Stimulated activated CD4-positive, alpha-beta T cell treated with anti-CD3 and anti-CD28 coated beads, Interleukin-12 subunit alpha, Interleukin-12 subunit beta, amount 100 ng/mL, for 24 hours (primary cell): ENCODE measurements at regions not wholly inside any gene's neighbourhood (a gene's known extent, or its start where the extent isn't known, plus 50 kb on each side); places are given as distances from the start of the nearest gene placed in this dataset.
"Not testable (repeated sequence)": the region's sequence is repeated elsewhere in the genome, so short reads cannot be mapped to it uniquely, and the experiment has no call there.

Experiments used
- DNase-seq, 2 experiments: peaks; one replicate each; pipeline ENCODE4 v3.0.0-alpha.2; 2020; ENCODE audit warnings: low read depth in 2 of 2

DNA sequence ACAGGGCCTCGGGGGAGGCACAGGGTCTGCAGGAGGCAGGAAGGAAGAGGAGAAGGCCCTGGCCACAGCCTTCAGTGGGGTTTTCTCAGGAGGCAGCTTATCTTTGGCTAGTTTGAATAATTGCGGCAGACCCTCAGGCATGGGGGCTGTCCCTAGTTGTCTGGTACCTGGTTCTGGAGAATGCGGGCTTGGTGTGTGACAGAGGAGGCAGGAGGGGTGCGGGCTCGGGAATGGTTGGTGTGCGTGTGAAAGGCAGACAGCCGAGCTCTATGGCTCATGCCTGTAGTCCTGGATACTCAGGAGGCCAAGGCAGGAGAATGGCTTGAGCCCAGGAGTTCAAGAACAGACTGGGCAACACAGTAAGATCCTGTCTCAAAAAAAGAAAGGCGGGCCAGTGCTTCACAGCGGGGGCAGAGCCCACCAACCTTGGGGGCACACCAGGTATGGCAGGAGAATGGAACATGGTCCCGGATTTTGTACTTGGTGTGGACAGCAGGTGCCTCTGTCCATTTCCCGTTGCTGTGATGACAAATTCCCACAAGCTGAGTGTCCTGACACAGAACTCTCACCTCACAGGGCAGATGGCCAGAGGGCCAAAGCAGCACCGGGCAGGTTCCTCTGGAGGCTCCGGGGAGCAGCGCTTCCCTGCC lies 640.6 kb downstream of the TBC1D22A start:
- DNase-seq, result no peak

GRCh38 chr22:47401976-47402770 lies 639.7 kb downstream of the TBC1D22A start:
- DNase-seq, result no peak

DNA sequence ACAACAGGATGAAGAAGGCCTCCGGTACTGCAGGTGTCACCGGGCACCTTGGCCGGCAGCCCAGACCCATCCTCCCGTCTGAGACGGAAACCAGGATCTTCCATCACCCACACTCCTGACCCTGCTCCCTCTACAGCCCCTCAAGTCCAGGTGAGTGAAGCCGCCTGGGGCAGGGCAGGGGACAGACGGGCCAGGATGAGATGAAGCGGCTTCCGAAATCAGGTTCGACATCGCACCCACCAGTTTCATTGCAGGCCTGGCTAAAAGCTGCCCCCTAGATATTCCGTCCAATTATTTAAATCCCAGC lies 639.1 kb downstream of the TBC1D22A start:
- no peak for DNase-seq

- DNase-seq, result no peak
Observed at GRCh38 chr22:47400701-47401591, 638.5 kb downstream of the TBC1D22A start.

GRCh38 chr22:47400131-47400530 lies 637.7 kb downstream of the TBC1D22A start:
- not testable (repeated sequence) for DNase-seq

GRCh38 chr22:47398921-47399790 lies 636.7 kb downstream of the TBC1D22A start:
- DNase-seq, result no peak

DNA sequence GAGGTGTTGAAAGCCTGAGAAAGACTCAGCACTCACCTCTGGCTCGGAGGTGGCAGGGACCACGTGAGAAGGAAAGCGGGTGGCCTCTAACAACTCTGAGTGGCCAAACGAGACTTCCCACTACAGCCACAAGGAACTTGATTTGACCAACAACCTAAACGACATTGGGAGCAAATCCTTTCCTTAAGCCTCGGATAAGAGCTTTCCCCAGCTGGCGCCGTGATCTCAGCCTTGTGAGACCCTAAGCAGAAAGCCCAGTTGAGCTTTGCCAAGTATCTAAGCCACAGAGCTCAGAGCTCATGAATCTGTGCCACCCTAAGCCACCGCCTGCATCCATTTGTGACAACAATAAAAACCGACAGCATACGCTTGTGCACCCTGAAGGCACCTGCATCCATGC lies 636.0 kb downstream of the TBC1D22A start:
- DNase-seq, result no peak

- DNase-seq, result no peak
Observed at GRCh38 chr22:47397673-47398072, 635.2 kb downstream of the TBC1D22A start.

GRCh38 chr22:47396515-47396914 lies 634.1 kb downstream of the TBC1D22A start:
- DNase-seq, result no peak

DNA sequence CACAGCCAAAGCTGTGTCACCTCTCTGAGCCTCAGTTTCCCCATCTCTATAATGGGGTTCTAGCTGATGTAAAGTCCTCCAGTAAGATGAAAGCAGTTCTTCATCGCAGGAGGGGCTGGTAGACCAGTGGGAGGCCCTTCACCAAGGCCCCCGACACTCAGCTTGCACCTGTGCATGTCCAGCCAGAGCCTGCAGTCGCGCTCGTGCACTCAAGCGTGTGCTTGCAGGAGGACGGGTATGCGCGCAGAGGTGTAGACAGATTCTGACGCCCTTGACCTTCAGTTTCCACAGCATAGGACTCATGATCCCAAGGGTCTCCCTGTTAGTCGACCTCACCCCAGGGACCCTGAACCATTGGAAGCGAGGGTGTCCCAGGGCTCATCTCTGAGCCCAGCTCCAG lies 633.7 kb downstream of the TBC1D22A start:
- DNase-seq, result no peak

GRCh38 chr22:47395481-47395880 lies 633.0 kb downstream of the TBC1D22A start:
- DNase-seq, result no peak

DNA sequence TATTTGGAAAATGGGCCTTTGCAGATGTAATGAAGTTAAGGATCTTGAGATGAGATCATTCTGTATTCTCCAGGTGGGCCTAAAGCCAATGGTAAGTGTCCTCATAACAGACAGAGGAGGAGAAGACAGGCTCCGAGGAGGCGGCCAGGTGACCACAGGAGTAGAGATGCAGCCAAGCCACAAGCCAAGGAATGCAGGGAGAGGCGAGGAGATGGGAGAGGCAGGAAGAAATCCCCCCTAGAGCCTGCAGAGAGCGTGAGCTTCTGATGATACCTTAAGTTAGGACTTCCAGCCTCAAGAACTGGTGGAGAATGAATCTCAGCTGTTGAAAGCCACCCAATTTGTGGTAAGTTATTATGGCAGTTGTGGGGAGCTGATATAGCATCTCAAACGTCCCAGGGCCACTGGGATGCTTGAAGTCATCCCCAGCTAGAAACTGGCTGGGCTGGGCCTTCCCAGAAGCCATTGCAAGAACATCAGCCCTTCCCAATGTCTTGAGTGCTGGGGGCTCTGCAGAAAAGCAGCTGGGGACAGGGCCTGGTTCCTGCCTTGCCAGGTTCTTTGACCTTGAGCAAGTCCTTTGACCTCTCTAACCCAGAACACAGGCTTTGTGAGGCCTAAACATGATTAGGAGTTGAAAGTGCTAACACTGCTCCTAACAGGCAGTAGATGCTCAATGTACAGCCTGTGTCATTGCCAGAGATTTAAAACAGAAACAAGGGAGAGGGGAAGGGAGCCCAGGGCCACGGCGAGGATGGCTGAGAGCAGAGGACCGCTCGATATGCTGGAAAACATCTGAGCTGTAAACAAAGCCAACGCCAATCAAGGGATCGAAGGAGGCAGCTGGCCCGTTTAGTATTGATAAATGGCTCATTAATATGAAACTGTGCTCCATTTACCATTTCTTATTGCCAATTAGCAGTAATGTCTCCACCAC lies 632.3 kb downstream of the TBC1D22A start:
- no peak for DNase-seq

- no peak for DNase-seq
Observed at GRCh38 chr22:47393191-47393590, 630.7 kb downstream of the TBC1D22A start.

DNA sequence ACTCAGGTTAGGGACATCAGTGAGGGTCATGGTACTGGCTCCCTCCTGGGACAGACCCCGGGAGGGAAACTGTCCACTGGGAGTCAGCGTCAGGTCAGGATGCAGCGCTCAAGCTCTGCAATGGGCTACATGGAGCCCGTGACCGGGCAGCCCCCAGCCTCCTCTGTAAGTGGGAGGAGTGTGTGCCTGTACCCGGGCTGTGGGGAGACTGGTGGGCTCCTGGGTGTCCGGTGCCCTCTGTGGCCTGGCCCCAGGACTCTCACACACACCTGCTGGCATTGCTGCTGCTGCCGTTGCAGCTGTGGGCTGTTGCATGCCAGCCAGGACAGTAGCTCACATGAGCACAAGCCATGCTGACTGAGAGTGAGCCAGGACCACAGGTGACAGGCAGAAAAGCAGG lies 630.3 kb downstream of the TBC1D22A start:
- no peak for DNase-seq

GRCh38 chr22:47392054-47392347 lies 629.6 kb downstream of the TBC1D22A start:
- no peak for DNase-seq

DNA sequence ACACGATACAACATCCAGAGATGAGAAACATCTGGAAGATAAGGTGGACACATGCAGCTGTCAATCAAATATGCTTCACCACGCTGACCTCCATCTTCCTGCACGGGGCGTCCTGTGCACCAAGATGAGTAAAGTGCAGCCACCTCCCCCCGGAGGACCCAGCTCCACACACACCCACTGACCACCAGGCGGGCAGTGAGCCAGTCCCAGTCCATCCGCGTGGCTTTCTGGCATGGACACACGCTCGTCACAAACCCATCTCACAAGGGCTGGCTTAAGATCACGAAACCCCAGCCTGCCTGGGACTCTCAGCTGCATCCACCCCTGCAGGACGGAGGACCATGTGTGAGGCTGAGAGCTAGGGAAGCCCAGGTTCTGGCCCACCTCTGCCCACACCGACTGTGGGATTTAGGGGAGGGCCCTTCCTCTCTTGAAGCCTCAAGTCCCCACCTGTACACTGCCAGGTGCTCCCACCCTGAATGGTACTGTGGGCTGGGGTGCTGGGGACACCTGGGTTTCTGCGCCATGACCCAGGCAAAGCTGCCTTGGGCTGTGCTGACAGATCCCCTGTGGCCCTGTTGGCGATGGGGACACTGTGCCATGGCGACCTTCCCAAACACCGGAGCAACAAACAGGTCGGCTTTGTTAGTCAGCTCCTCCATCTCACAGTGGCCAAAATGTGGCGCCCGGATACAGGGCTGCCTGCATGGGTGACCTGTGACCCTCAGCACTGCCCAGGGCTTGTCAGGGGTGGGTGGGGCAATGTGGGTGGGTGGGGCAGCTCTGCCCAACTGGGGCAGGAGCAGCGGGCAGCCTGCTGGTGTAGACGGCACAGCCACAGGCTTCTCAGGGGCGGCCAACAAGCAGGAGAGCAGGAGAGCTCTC lies 629.0 kb downstream of the TBC1D22A start:
- no peak for DNase-seq

GRCh38 chr22:47390026-47390970 lies 627.8 kb downstream of the TBC1D22A start:
- no peak for DNase-seq

GRCh38 chr22:47389201-47389600 lies 626.8 kb downstream of the TBC1D22A start:
- no peak for DNase-seq

- DNase-seq, result no peak
Observed at GRCh38 chr22:47388778-47389177, 626.3 kb downstream of the TBC1D22A start.
